ENCODE measurements at regions not wholly inside any gene's neighbourhood (a gene's known extent, or its start where the extent isn't known, plus 50 kb on each side); places are given as distances from the start of the nearest gene placed in this dataset.
A peak's percentile ranks its signal among the peaks of the same experiment; 100 is the strongest.

- peak; percentile 10 for DNase-seq (ENCODE audit: low spot score)
These were observed 346.2 kb upstream of the CBLB start for GRCh38 chr3:106215047-106215446.

DNA sequence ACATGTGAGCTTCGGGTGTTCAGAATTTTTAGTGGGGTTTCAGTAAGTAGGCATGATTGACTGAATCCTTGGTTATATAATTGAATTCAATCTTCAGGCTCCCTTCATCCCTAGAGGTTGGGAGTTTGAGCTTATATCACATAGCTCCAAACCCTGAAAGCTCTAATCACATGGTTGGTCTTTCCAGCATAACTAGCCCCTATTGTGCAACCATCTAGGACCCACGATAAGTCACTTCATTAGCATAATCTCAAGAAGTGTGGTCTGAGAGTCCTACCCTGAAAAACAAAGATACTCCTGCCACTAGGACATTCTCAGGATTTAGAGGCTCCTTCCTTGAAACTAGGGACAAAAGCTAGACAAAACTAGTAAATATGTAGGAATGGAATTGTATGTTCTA is 348.9 kb upstream of the CBLB start:
- DNase-seq (ENCODE audit: low spot score): no peak

DNA sequence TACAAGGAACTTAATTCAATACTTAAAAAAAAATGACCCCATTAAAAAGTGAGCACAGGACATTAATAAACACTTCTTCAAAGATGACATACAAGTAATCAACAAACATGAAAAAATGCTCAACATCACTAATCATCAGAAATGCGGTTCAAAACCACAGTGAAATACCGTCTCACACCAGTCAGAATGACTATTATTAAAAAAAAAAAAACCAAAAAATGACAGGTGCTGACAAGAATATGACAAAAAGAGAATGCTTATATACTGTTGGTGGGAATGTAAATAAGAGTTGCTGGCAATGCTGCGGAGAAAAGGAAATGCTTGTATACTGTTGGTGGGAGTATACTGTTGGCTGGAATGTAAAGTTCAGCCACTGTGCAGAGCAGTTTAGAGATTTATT is 358.3 kb upstream of the CBLB start:
- DNase-seq (ENCODE audit: low spot score): no peak

GRCh38 chr3:106228271-106228670 is 359.5 kb upstream of the CBLB start:
- DNase-seq (ENCODE audit: low spot score): peak; percentile 7

DNA sequence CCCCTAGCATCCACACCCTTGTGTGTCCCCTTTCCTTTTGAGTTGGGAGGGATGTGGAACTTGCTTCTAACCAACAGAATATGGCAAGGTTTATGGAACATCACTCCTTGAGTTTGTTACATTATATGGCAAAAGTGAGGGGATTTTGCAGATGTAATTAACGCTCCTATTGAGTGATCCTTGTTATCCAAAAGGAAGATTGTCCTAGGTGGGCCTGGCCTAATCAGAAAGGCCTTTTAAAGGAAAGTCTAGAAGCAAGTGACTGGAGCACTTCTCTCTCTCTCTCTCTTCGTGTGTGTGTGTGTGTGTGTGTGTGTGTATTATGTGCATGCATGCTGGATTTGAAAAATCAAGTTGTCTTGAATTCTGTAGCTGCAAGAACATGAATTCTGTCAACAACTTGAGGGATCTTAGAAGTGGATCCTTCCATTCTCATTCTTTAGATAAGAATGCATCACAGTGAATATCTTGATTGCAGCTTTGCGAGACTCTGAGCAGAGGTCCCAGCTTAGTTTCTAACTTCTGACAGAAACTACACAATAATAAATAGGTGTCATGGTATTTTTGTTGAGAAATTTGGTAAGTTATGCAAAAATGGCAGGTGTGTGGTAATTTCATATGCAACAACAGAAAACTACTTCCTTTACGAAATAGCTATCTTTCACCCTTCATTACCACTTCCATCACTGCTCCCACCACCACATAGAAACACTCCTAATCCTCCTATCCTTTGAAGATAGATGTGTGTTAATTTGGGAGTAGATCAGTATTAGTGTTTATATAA is 360.9 kb upstream of the CBLB start:
- DNase-seq (ENCODE audit: low spot score): no peak

DNA sequence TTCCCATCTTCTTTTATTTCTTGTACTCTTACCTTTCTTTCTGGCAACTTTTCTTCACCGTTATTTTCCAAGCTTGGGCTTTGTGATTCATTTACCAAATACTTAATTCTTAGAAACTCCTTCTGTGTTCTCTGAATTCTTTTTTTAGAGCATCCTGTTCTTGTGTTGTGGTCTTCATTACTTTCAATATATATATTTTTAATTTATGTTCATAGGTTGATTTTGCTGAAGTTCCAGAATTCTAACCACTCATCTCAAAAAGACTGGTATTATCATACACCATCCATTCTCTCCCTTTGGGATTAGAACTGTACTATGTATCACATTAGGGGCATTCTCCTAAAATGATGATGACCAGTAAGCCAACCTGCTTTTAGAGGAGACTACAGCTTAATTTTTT is 362.3 kb upstream of the CBLB start:
- no peak for DNase-seq (ENCODE audit: low spot score)

DNA sequence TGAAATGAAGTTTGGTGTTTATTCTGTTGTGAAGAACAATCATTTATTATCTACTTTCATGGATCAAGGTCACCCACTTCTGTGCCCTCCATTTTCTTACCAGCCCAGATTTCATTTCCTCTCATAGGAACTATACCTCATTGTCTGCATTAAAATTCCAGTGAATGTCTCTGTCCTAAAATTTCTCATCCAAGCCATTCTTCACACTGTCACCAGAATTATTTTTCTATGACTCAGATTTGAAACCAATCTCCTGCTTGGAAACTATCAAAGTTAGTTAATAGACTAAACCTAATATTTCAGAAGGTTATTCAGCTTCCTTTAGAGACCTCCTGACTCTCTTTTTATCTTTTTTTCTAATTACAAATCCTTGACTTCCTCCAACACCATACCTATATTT is 364.1 kb upstream of the CBLB start:
- DNase-seq (ENCODE audit: low spot score): no peak

DNA sequence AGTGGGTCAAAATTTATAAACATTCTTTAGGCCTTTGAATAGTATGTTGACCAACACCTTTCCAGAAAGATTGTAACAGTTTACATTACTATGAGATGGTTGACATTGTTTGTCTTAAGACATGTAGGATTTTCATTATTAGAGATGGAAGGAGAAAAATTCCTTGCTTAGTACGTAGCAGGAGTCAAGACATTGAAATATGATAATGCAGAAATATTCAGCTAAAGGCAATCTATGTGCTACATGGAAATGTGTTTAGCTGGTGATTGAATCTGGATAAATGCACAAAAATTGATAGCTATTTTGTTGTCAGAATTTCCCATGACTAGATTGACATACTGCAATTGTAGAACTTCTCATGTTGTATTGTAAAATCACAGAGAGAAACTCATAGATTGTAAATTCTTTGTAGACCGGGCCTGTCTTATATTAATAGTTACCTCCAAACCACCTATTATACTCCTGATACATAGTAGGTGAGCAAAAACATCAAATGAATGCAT is 370.4 kb upstream of the CBLB start:
- DNase-seq (ENCODE audit: low spot score): no peak

GRCh38 chr3:106241593-106241992 is 372.8 kb upstream of the CBLB start:
- DNase-seq (ENCODE audit: low spot score): no peak

DNA sequence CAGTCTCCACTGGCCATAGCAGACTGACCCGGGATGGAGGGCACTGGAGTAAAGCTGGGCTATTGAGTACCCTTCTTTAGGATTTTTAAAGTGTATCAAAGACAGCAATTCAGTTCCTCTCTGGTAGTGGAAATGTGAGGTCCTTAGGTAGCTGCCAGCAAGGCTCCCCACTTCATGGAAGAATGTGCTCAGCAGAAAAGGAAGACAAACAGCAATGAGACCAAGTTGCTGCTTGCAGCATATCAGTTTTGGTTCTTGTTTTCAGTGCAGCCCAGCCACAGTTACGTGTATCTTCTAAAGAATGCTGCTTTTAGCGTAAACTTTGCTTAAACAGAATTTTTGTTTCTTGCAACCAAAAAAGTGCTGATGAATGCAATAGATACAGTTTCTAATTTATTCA is 374.0 kb upstream of the CBLB start:
- no peak for DNase-seq (ENCODE audit: low spot score)

DNA sequence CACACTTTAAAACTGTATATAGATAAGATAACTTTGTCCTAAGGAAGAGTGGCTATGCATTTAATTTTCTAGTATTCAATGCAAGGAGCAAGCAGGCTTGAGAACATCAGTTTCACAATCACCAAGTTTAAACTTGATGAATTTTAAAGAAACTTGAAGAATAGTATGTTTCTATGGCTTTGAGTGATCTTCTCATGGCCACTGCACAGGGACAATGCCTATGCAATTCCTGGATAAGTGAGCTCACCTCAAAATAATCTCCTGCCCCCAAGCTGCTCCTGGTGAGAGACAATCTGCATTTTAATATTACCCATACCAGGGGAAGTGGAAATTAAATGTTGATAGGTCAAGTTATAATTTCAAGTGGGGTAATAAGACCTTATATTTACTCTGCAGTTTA is 376.6 kb upstream of the CBLB start:
- DNase-seq (ENCODE audit: low spot score): no peak

GRCh38 chr3:106247902-106248684 is 379.3 kb upstream of the CBLB start:
- DNase-seq (ENCODE audit: low spot score): no peak

GRCh38 chr3:106249159-106249558 is 380.3 kb upstream of the CBLB start:
- DNase-seq (ENCODE audit: low spot score): no peak

GRCh38 chr3:106249981-106250380 is 381.2 kb upstream of the CBLB start:
- no peak for DNase-seq (ENCODE audit: low spot score)

GRCh38 chr3:106251160-106251892 is 382.5 kb upstream of the CBLB start:
- no peak for DNase-seq (ENCODE audit: low spot score)

- DNase-seq (ENCODE audit: low spot score): no peak
These were observed 387.0 kb upstream of the CBLB start for GRCh38 chr3:106255870-106256248.

DNA sequence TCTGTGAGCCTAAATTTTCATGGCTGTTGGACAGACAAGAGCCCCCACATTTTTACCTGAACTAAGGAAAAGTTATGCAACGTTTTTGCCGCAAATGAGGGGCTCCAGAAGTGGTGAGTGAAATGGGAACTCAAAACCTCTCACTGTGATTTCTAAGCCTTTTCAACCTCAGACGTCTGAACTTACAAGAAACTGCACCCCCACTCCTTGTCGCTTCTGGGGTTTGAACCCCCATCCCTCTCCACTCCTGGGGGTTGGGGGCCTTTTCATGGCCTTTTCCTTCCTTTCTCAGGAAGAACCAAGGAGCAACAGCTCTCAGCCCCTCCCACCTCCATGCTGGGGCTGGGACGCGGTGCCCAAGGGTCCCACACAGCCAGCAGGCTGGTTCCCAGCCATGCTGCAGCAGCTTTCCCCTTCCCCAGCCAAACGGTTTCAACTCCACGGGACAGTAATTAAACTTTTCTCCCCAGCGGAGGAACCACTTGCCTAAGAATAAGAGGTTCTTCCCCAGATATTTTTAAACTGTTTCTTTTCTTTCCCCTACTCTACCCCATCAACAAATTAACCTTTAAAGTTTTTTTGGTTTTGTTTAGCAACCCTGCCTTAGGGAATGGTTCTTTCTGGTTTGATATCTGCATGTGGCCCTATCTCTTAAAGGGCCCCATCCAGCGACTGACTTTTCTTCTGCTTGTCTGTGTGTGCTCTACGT is 387.6 kb upstream of the CBLB start:
- DNase-seq (ENCODE audit: low spot score): no peak

- DNase-seq (ENCODE audit: low spot score): no peak
These were observed 388.4 kb upstream of the CBLB start for GRCh38 chr3:106257172-106257571.

- no peak for DNase-seq (ENCODE audit: low spot score)
These were observed 392.6 kb upstream of the CBLB start for GRCh38 chr3:106261396-106261795.

DNA sequence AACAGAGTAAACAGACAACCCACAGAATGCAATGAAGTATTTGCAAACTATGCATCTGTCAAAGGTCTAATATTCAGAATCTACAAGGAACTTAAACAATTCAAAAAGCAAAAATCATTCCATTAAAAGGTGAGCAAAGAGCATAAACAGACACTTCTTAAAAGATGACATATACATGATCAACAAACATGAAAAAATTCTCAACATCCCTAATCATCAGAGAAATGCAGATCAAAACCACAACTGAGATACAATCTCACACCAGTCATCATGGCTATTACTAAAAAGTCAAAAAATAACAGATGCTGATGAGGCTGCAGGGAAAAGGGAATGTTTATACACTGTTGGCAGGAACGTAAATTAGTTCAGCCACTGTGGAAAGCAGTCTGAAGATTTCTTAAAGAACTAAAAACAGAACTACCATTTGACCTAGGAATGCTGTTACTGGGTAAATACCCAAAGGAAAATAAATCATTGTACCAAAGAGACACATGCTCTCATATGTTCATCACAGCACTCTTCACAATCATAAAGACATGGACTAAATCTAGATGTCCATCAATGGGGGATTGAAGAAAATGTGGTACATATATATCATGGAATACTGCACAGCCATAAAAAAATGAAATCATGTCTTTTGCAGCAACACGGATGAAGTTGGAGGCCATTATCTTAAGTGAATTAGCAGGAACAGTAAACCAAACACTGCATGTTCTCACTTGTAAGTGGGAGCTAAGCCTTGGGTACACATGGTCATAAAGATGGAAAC is 393.3 kb upstream of the CBLB start:
- no peak for DNase-seq (ENCODE audit: low spot score)

DNA sequence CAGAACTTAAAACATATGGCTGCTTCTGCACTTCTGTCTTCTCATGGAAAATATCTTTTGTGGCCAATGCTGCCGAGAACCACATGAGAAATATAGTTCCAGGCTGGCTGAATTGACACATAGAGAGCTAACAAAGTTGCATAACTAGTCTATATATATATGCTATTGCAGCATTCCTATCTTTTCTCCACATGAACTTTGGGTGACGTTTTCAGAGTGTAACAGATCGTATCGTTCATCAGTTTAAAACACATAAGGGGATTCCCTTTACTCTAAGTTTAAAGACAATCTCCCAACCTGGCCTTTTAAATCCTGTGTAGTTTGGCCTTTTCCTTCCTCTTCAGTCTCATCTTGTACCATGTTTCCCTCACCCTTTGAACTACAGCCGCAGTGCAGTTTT is 394.2 kb upstream of the CBLB start:
- no peak for DNase-seq (ENCODE audit: low spot score)

All from CD4-positive, alpha-beta T cell treated with Interleukin-15 for 4 hours (primary cell).